ENCODE measurements at regions not wholly inside any gene's neighbourhood (a gene's known extent, or its start where the extent isn't known, plus 50 kb on each side); places are given as distances from the start of the nearest gene placed in this dataset.

DNA sequence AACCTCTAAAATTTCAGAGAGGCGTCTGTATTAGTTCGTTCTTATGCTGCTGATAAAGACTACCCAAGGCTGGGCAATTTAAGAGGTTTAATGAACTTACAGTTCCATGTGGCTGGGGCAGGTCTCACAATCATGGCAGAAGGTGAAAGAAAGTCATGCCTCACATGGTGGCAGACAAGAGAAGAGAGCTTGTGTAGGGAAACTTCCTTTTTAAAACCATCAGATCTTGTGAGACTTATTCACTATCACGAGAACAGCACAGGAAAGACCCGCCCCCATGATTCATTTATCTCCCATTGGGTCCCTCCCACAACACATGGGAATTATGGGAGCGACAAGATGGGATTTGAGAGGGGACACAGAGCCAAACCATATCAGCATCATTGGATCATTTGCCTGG is 183.2 kb upstream of the SIX2 start:
- TF ChIP-seq EP300 (IDR thresholded peaks at IDR 0.05) (no peak), POLR2A (IDR thresholded peaks at IDR 0.05) (no peak), POLR2AphosphoS5 (IDR thresholded peaks at IDR 0.05) (no peak)
- TF ChIP-seq, protein P1, sequence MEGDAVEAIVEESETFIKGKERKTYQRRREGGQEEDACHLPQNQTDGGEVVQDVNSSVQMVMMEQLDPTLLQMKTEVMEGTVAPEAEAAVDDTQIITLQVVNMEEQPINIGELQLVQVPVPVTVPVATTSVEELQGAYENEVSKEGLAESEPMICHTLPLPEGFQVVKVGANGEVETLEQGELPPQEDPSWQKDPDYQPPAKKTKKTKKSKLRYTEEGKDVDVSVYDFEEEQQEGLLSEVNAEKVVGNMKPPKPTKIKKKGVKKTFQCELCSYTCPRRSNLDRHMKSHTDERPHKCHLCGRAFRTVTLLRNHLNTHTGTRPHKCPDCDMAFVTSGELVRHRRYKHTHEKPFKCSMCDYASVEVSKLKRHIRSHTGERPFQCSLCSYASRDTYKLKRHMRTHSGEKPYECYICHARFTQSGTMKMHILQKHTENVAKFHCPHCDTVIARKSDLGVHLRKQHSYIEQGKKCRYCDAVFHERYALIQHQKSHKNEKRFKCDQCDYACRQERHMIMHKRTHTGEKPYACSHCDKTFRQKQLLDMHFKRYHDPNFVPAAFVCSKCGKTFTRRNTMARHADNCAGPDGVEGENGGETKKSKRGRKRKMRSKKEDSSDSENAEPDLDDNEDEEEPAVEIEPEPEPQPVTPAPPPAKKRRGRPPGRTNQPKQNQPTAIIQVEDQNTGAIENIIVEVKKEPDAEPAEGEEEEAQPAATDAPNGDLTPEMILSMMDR (IDR thresholded peaks at IDR 0.05), result no peak

All from suprapubic skin (tissue), 4 donors.